SK-N-SH (cell line): ENCODE measurements at regions not wholly inside any gene's neighbourhood (a gene's known extent, or its start where the extent isn't known, plus 50 kb on each side); places are given as distances from the start of the nearest gene placed in this dataset.

Experiments used
- CTCF ChIP-seq: fragments of 200-600 bp; sonication (generic); IDR thresholded peaks from 2 replicates; pipeline ENCODE4 v1.6.1; 2017; ENCODE audit warnings: antibody characterized with exemption, mild to moderate bottlenecking, moderate library complexity
- EP300 ChIP-seq, 2 experiments: IDR thresholded peaks; 2 replicates each; pipeline versions ENCODE4 v1.4.0 to v1.6.1; 2012; ENCODE audit warnings: borderline replicate concordance in 1 of 2, low read depth in 1 of 2, low read length in 1 of 2
- MXI1 ChIP-seq: IDR thresholded peaks from 2 replicates; pipeline ENCODE4 v1.6.1; 2012; ENCODE audit warnings: mild to moderate bottlenecking, low read depth, low read length, improper control_type of control experiment
- PBX3 ChIP-seq: IDR thresholded peaks from 2 replicates; pipeline ENCODE4; 2012
- POLR2AphosphoS5 ChIP-seq: IDR thresholded peaks from 2 replicates; pipeline ENCODE4 v1.6.1; 2012; ENCODE audit warnings: low read depth, low read length
- REST ChIP-seq: IDR thresholded peaks from 2 replicates; pipeline ENCODE4 v1.6.1; 2012; ENCODE audit warnings: mild to moderate bottlenecking, low read depth, low read length, moderate library complexity
- TAF1 ChIP-seq: IDR thresholded peaks from 2 replicates; pipeline ENCODE4 v1.6.1; 2012; ENCODE audit warnings: low read depth, mild to moderate bottlenecking, low read length, moderate library complexity, borderline replicate concordance
- TCF12 ChIP-seq: IDR thresholded peaks from 2 replicates; pipeline ENCODE4 v1.4.0; 2012
- TEAD4 ChIP-seq: IDR thresholded peaks from 2 replicates; pipeline ENCODE4 v1.4.0; 2012; ENCODE audit warnings: mild to moderate bottlenecking, borderline replicate concordance; ENCODE audit not compliant: insufficient read depth
- YY1 ChIP-seq: IDR thresholded peaks from 2 replicates; pipeline ENCODE4 v1.4.0; 2012; ENCODE audit warnings: low read depth, mild to moderate bottlenecking

GRCh38 chr16:79848719-79849118 is 248.2 kb upstream of the MAF start:
- TF ChIP-seq CTCF (no peak), MXI1 (no peak), TEAD4 (no peak), TAF1 (no peak), PBX3 (no peak), YY1 (no peak), POLR2AphosphoS5 (no peak), EP300 (IDR thresholded peaks at IDR 0.05; ENCODE audit: borderline replicate concordance in 1 of 2, low read depth in 1 of 2, low read length in 1 of 2) (no peak), TCF12 (no peak), REST (no peak)
